Vagina (tissue), 2 donors: ENCODE measurements at regions not wholly inside any gene's neighbourhood (a gene's known extent, or its start where the extent isn't known, plus 50 kb on each side); places are given as distances from the start of the nearest gene placed in this dataset.

Source experiments
- DNase-seq, 2 donors: peaks; one replicate each; pipeline ENCODE4 v3.0.0-alpha.2; 2017; ENCODE audit errors: extremely low spot score in 2 of 2
- H3K27ac ChIP-seq: fragments of 200-600 bp; sonication (generic); one replicate; pipeline ENCODE4 v1.5.1; 2019
- H3K27me3 ChIP-seq: fragments of 200-600 bp; sonication (generic); one replicate; pipeline ENCODE4 v1.5.1; 2019
- H3K36me3 ChIP-seq, 2 donors: fragments of 200-600 bp; sonication (generic); one replicate each; pipeline ENCODE4 v1.5.1; 2017 to 2019
- H3K4me1 ChIP-seq: fragments of 200-600 bp; sonication (generic); one replicate; pipeline ENCODE4 v1.5.1; 2019
- H3K4me3 ChIP-seq, 2 donors: fragments of 200-600 bp; sonication (generic); 1 replicate in 1 of 2; 2 replicates in 1 of 2; pipeline ENCODE4 v1.5.1; 2016 to 2019
- H3K9me3 ChIP-seq: fragments of 200-600 bp; sonication (generic); one replicate; pipeline ENCODE4 v1.5.1; 2019
- POLR2A ChIP-seq, 2 donors: fragments of 450-650 bp; IDR thresholded peaks; one replicate each; pipeline ENCODE4 v1.6.1; 2017; ENCODE audit warnings: antibody characterized with exemption in 2 of 2, mild to moderate bottlenecking in 2 of 2, moderate library complexity in 2 of 2
- POLR2AphosphoS5 ChIP-seq, 2 donors: sonication (generic); formaldehyde crosslinking; IDR thresholded peaks; one replicate each; pipeline ENCODE4 v1.9.0; 2017; ENCODE audit warnings: antibody characterized with exemption in 2 of 2, mild to moderate bottlenecking in 2 of 2, low read depth in 1 of 2; ENCODE audit not compliant: insufficient read depth in 1 of 2
- intact Hi-C: fragments of 100-400 bp; cut with DNase I; formaldehyde crosslinking; loops from one replicate; pipeline ENCODE4 v1.15.1; 2023
- TF ChIP-seq, protein P1 (sequence below), 3 experiments: fragments of 450-650 bp in 2 of 3; fragments of 200-600 bp in 1 of 3; sonication (generic) in 1 of 3; IDR thresholded peaks; one replicate each; pipeline ENCODE4 v1.5.1; 2017 to 2019; ENCODE audit warnings: antibody characterized with exemption in 3 of 3, mild to moderate bottlenecking in 2 of 3, moderate library complexity in 2 of 3

DNA sequence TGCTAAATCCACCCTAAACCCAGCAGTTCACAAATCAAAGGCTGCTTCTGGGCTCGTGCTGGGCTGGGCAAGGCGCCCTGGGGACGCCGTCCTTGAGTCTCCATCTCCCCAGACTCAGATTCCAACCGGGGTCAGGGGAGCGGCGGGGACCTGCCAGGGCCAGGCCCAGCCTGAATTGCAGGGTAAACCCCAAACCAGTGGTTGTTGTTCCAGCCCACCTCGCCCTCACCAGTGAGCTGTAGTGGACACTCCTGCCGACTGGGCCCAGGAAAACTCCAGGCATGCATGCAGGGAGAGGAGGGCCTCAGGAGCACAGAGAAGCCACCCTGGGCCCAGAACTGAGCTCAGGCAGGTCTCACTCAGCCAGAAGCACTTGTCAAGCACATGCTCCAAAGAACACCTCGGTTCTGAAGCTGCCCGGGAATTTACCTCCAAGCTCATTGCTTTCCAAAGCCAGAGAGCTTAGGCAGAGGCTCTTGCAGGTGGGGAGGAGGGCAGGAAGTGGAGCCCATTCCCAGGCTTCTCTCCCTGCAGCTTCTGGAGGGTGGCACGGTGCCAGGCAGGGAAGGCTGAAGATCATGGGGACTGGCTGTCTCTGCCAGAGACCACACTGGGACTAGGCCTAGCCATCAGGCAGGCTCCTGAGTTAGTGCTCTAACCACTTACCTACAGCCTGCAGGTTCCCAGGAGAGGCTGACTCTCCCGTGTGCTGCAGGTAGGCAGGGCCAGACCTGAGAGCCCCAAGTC is 437.0 kb downstream of the MATN1 start:
- H3K36me3 ChIP-seq: no peaks in the 10 kb centered on the region
- DNase-seq: peak; percentile 54 to 84
- H3K4me1 ChIP-seq: no peaks in the 10 kb centered on the region
- H3K9me3 ChIP-seq: no peaks in the 10 kb centered on the region
- TF ChIP-seq POLR2A (IDR thresholded peaks at IDR 0.05): no peak
- no peak for TF ChIP-seq POLR2AphosphoS5 (IDR thresholded peaks at IDR 0.05; ENCODE audit: insufficient read depth in 1 of 2, low read depth in 1 of 2)
- TF ChIP-seq, protein P1, sequence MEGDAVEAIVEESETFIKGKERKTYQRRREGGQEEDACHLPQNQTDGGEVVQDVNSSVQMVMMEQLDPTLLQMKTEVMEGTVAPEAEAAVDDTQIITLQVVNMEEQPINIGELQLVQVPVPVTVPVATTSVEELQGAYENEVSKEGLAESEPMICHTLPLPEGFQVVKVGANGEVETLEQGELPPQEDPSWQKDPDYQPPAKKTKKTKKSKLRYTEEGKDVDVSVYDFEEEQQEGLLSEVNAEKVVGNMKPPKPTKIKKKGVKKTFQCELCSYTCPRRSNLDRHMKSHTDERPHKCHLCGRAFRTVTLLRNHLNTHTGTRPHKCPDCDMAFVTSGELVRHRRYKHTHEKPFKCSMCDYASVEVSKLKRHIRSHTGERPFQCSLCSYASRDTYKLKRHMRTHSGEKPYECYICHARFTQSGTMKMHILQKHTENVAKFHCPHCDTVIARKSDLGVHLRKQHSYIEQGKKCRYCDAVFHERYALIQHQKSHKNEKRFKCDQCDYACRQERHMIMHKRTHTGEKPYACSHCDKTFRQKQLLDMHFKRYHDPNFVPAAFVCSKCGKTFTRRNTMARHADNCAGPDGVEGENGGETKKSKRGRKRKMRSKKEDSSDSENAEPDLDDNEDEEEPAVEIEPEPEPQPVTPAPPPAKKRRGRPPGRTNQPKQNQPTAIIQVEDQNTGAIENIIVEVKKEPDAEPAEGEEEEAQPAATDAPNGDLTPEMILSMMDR (IDR thresholded peaks at IDR 0.05): no peak
- intact Hi-C loops: no loop called here
- H3K4me3 ChIP-seq: no peak overlapping the region
- no peak overlapping the region for H3K27ac ChIP-seq
- H3K27me3 ChIP-seq: no peaks in the 10 kb centered on the region

- peak; percentile 49 to 74 for DNase-seq
- Histone ChIP-seq H3K27ac (no peak overlapping the region), H3K9me3 (no peaks in the 10 kb centered on the region), H3K36me3 (no peaks in the 10 kb centered on the region), H3K4me1 (no peaks in the 10 kb centered on the region), H3K4me3 (no peak overlapping the region), H3K27me3 (no peaks in the 10 kb centered on the region)
- no peak for TF ChIP-seq POLR2AphosphoS5 (IDR thresholded peaks at IDR 0.05; ENCODE audit: insufficient read depth in 1 of 2, low read depth in 1 of 2)
- no peak for TF ChIP-seq POLR2A (IDR thresholded peaks at IDR 0.05)
- TF ChIP-seq, protein P1 (IDR thresholded peaks at IDR 0.05): no peak
- intact Hi-C loops: no loop called here
Measured at GRCh38 chr1:30285501-30285932, 437.9 kb downstream of the MATN1 start.

DNA sequence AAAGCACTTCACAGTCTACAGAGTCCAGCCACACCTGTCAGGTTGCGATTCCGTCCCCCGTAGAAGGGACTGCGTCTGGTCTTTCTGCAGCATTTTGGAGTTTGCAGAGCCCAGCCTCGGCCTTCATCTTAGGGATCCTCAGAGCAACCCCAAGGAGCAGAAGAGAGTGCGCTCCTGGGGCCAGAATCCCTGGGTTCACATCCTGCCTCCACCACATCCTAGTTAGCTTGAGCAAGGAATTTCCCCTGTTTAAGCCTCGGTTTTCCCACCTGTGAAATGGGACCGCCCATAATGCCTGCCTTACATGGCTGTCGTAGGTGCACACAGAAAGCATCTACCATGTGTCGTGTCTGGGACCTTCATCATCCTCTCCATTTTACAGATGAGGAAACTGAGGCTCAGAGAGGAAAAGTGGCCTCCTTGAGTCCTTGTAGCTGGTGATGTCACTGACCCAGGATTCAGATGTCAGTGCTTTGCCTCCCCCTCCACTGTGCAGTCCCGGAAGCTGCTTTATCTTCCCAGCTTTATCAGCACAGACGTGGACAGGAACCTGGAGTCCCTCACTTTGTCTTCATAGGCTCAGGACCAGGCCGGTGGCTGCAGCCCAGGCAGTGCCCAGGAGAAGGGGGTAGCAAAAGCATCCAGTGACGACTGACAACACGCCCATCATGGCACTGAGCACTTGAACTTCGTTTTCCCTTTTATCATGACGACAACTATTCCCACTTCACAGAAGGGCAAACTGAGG is 438.5 kb downstream of the MATN1 start:
- no peaks in the 10 kb centered on the region for H3K27me3 ChIP-seq
- no peak overlapping the region for H3K27ac ChIP-seq
- intact Hi-C loops: no loop called here
- H3K9me3 ChIP-seq: no peaks in the 10 kb centered on the region
- H3K4me3 ChIP-seq: no peak overlapping the region
- H3K4me1 ChIP-seq: no peaks in the 10 kb centered on the region
- TF ChIP-seq POLR2A (IDR thresholded peaks at IDR 0.05): no peak
- TF ChIP-seq, protein P1 (IDR thresholded peaks at IDR 0.05): no peak
- TF ChIP-seq POLR2AphosphoS5 (IDR thresholded peaks at IDR 0.05; ENCODE audit: insufficient read depth in 1 of 2, low read depth in 1 of 2): no peak
- no peaks in the 10 kb centered on the region for H3K36me3 ChIP-seq
- DNase-seq: peak; percentile 72 to 77

- no peaks in the 10 kb centered on the region for H3K4me1 ChIP-seq
- peak in 1 of 2 donors; percentile 52 for DNase-seq
Measured at GRCh38 chr1:30284226-30284625, 439.2 kb downstream of the MATN1 start.

More at GRCh38 chr1:30284226-30284625, 439.2 kb downstream of the MATN1 start:
- Histone ChIP-seq H3K9me3 (no peaks in the 10 kb centered on the region), H3K36me3 (no peaks in the 10 kb centered on the region), H3K27me3 (no peaks in the 10 kb centered on the region), H3K4me3 (no peak overlapping the region), H3K27ac (no peak overlapping the region)
- TF ChIP-seq, protein P1 (IDR thresholded peaks at IDR 0.05): no peak
- no peak for TF ChIP-seq POLR2A (IDR thresholded peaks at IDR 0.05)
- no peak for TF ChIP-seq POLR2AphosphoS5 (IDR thresholded peaks at IDR 0.05; ENCODE audit: insufficient read depth in 1 of 2, low read depth in 1 of 2)
- intact Hi-C loops: no loop called here
